Mesenchymal stem cell (in vitro differentiated cells and primary cell): ENCODE measurements at regions not wholly inside any gene's neighbourhood (a gene's known extent, or its start where the extent isn't known, plus 50 kb on each side); places are given as distances from the start of the nearest gene placed in this dataset.

ENCODE experiments used
- DNase-seq: peaks from one replicate; pipeline ENCODE4 v3.0.0-alpha.2; 2013
- H2AFZ ChIP-seq: one replicate; pipeline ENCODE4 v1.6.1; 2013; ENCODE audit warnings: low read depth, mild to moderate bottlenecking, control low read depth, inconsistent platforms, low read length, moderate library complexity
- H2AK5ac ChIP-seq: 2 replicates; pipeline ENCODE4 v1.6.1; 2013; ENCODE audit warnings: low read length, moderate library complexity, mild to moderate bottlenecking, inconsistent platforms; ENCODE audit not compliant: severe bottlenecking
- H2BK120ac ChIP-seq: one replicate; pipeline ENCODE4 v1.6.1; 2013; ENCODE audit warnings: low read depth, mild to moderate bottlenecking, inconsistent platforms, low read length, moderate library complexity
- H2BK12ac ChIP-seq, 2 experiments: one replicate each; pipeline ENCODE4 v1.6.1; 2013; ENCODE audit warnings: inconsistent platforms in 2 of 2, low read length in 2 of 2, mild to moderate bottlenecking in 2 of 2, moderate library complexity in 2 of 2, control low read depth in 1 of 2
- H2BK15ac ChIP-seq: one replicate; pipeline ENCODE4 v1.6.1; 2013; ENCODE audit warnings: mild to moderate bottlenecking, low read depth, inconsistent platforms; ENCODE audit not compliant: poor library complexity, severe bottlenecking
- H2BK5ac ChIP-seq: 2 replicates; pipeline ENCODE4 v1.6.1; 2013; ENCODE audit warnings: low read depth, mild to moderate bottlenecking, low read length, control low read depth, inconsistent platforms; ENCODE audit not compliant: poor library complexity, severe bottlenecking
- H3K14ac ChIP-seq, 2 experiments: one replicate each; pipeline ENCODE4 v1.6.1; 2013; ENCODE audit warnings: inconsistent platforms in 2 of 2, low read length in 2 of 2, control low read depth in 1 of 2, mild to moderate bottlenecking in 1 of 2, moderate library complexity in 1 of 2
- H3K18ac ChIP-seq, 2 experiments: one replicate each; pipeline ENCODE4 v1.6.1; 2013; ENCODE audit warnings: inconsistent platforms in 2 of 2, low read length in 2 of 2, control low read depth in 1 of 2, low read depth in 1 of 2, mild to moderate bottlenecking in 1 of 2
- H3K23ac ChIP-seq, 2 experiments: one replicate each; pipeline ENCODE4 v1.6.1; 2013; ENCODE audit warnings: inconsistent platforms in 2 of 2, low read length in 2 of 2, mild to moderate bottlenecking in 2 of 2, moderate library complexity in 2 of 2, control low read depth in 1 of 2
- H3K27ac ChIP-seq: 2 replicates; pipeline ENCODE4 v1.5.1; 2013; ENCODE audit warnings: mild to moderate bottlenecking, moderate library complexity, low read length, control low read depth, inconsistent platforms; ENCODE audit not compliant: poor library complexity, severe bottlenecking
- H3K27me3 ChIP-seq, 2 experiments: 2 replicates each; pipeline versions ENCODE4 v1.6.1 to v1.7.0; 2013; ENCODE audit warnings: low read length in 2 of 2, mild to moderate bottlenecking in 2 of 2, moderate library complexity in 2 of 2, control low read depth in 1 of 2, inconsistent platforms in 1 of 2; ENCODE audit not compliant: control insufficient read depth in 1 of 2, insufficient read depth in 1 of 2
- H3K36me3 ChIP-seq, 2 experiments: 2 replicates each; pipeline versions ENCODE4 v1.6.1 to v1.7.0; 2013; ENCODE audit warnings: low read length in 2 of 2, control low read depth in 1 of 2, inconsistent platforms in 1 of 2, low read depth in 1 of 2, mild to moderate bottlenecking in 1 of 2; ENCODE audit not compliant: insufficient read depth in 2 of 2, control insufficient read depth in 1 of 2
- H3K4ac ChIP-seq, 2 experiments: one replicate each; pipeline ENCODE4 v1.6.1; 2013; ENCODE audit warnings: inconsistent platforms in 2 of 2, low read length in 2 of 2, mild to moderate bottlenecking in 2 of 2, moderate library complexity in 2 of 2, control low read depth in 1 of 2, low read depth in 1 of 2
- H3K4me1 ChIP-seq: 2 replicates; pipeline ENCODE4 v1.6.1; 2013; ENCODE audit warnings: low read depth, low read length, control low read depth; ENCODE audit not compliant: control insufficient read depth, insufficient read depth
- H3K4me2 ChIP-seq: 2 replicates; pipeline ENCODE4 v1.6.1; 2013; ENCODE audit warnings: low read length, mild to moderate bottlenecking, inconsistent platforms; ENCODE audit not compliant: poor library complexity, severe bottlenecking
- H3K4me3 ChIP-seq, 2 experiments: 2 replicates each; pipeline versions ENCODE4 v1.5.1 to v1.7.0; 2013; ENCODE audit warnings: low read length in 2 of 2, mild to moderate bottlenecking in 2 of 2, control low read depth in 1 of 2, low read depth in 1 of 2; ENCODE audit not compliant: insufficient read depth in 1 of 2
- H3K79me1 ChIP-seq: replicated peaks from 2 replicates; pipeline ENCODE4 v1.6.1; 2013; ENCODE audit warnings: mild to moderate bottlenecking, control low read depth, low read length, inconsistent platforms; ENCODE audit not compliant: poor library complexity, severe bottlenecking
- H3K9ac ChIP-seq: 2 replicates; pipeline ENCODE4 v1.7.0; 2013; ENCODE audit warnings: mild to moderate bottlenecking, low read length, moderate library complexity
- H3K9me3 ChIP-seq: 2 replicates; pipeline ENCODE4 v1.7.0; 2013; ENCODE audit warnings: mild to moderate bottlenecking, low read length; ENCODE audit not compliant: control insufficient read depth
- H4K8ac ChIP-seq: one replicate; pipeline ENCODE4 v1.6.1; 2013; ENCODE audit warnings: inconsistent platforms, mild to moderate bottlenecking, low read length, moderate library complexity
- H4K91ac ChIP-seq: one replicate; pipeline ENCODE4 v1.6.1; 2013; ENCODE audit warnings: mild to moderate bottlenecking, low read length, inconsistent platforms
- WGBS: methylation state at CpG from one replicate; pipeline ENCODE4 v1.1.7; 2013; ENCODE audit warnings: mixed read lengths; 5-methylcytosine and 5-hydroxymethylcytosine counted together

- no peak overlapping the region for H2BK5ac ChIP-seq
- WGBS, result 68% methylated on average over 8 of the region's 8 CpGs
- no peaks in the 10 kb centered on the region for H3K36me3 ChIP-seq
- H2BK12ac ChIP-seq, result no peak overlapping the region
- H2BK15ac ChIP-seq, result no peak overlapping the region
- H3K14ac ChIP-seq, result no peak overlapping the region
- H3K27me3 ChIP-seq, result no peaks in the 10 kb centered on the region
- H4K91ac ChIP-seq, result no peak overlapping the region
- H3K23ac ChIP-seq, result no peak overlapping the region
- H3K4ac ChIP-seq, result no peak overlapping the region
- no peak overlapping the region for H2BK120ac ChIP-seq
- H2AK5ac ChIP-seq, result no peak overlapping the region
- H3K4me1 ChIP-seq, result no peaks in the 10 kb centered on the region
- H3K4me3 ChIP-seq, result no peak overlapping the region
- H3K9me3 ChIP-seq, result peaks cover 10% of the 10 kb centered on the region
- DNase-seq, result no peak
- H3K18ac ChIP-seq, result no peak overlapping the region
- H3K79me1 ChIP-seq, result no peaks in the 10 kb centered on the region
- H3K27ac ChIP-seq, result no peak overlapping the region
- no peak overlapping the region for H2AFZ ChIP-seq
- no peak overlapping the region for H3K9ac ChIP-seq
- no peak overlapping the region for H4K8ac ChIP-seq
- no peak overlapping the region for H3K4me2 ChIP-seq
These were observed 194.7 kb downstream of the BCL11B start for GRCh38 chr14:99077076-99077843.

- H2BK15ac ChIP-seq, result no peak overlapping the region
- no peak overlapping the region for H2BK5ac ChIP-seq
- DNase-seq, result no peak
- H3K23ac ChIP-seq, result no peak overlapping the region
- H3K4me1 ChIP-seq, result no peaks in the 10 kb centered on the region
- no peak overlapping the region for H2BK120ac ChIP-seq
- H3K36me3 ChIP-seq, result no peaks in the 10 kb centered on the region
- H3K79me1 ChIP-seq, result no peaks in the 10 kb centered on the region
- H3K18ac ChIP-seq, result no peak overlapping the region
- H3K4ac ChIP-seq, result no peak overlapping the region
- no peak overlapping the region for H2AFZ ChIP-seq
- 73% methylated on average over 6 of the region's 6 CpGs for WGBS
- H2AK5ac ChIP-seq, result no peak overlapping the region
- H3K9me3 ChIP-seq, result peaks cover 10% of the 10 kb centered on the region
- H2BK12ac ChIP-seq, result no peak overlapping the region
- H4K8ac ChIP-seq, result no peak overlapping the region
- no peak overlapping the region for H4K91ac ChIP-seq
- no peak overlapping the region for H3K14ac ChIP-seq
- H3K27ac ChIP-seq, result no peak overlapping the region
- H3K4me3 ChIP-seq, result no peak overlapping the region
- H3K4me2 ChIP-seq, result no peak overlapping the region
- H3K9ac ChIP-seq, result no peak overlapping the region
- no peaks in the 10 kb centered on the region for H3K27me3 ChIP-seq
These were observed 194.2 kb downstream of the BCL11B start for GRCh38 chr14:99077844-99078236.

GRCh38 chr14:99078426-99078825 is 193.6 kb downstream of the BCL11B start:
- Histone ChIP-seq H3K4ac (no peak overlapping the region), H3K9me3 (peaks cover 13% of the 10 kb centered on the region), H4K8ac (no peak overlapping the region), H3K4me1 (no peaks in the 10 kb centered on the region), H2AFZ (no peak overlapping the region), H3K18ac (no peak overlapping the region), H3K4me2 (no peak overlapping the region), H2BK12ac (no peak overlapping the region), H3K36me3 (no peaks in the 10 kb centered on the region), H2AK5ac (no peak overlapping the region), H2BK15ac (no peak overlapping the region), H3K27me3 (no peaks in the 10 kb centered on the region), H3K14ac (no peak overlapping the region), H3K4me3 (no peak overlapping the region), H2BK120ac (no peak overlapping the region), H3K27ac (no peak overlapping the region), H3K9ac (no peak overlapping the region), H4K91ac (no peak overlapping the region), H3K23ac (no peak overlapping the region), H3K79me1 (no peaks in the 10 kb centered on the region), H2BK5ac (no peak overlapping the region)
- WGBS, result 72% methylated on average over 7 of the region's 7 CpGs
- DNase-seq, result no peak

GRCh38 chr14:99079061-99079727 is 192.8 kb downstream of the BCL11B start:
- Histone ChIP-seq H3K36me3 (no peaks in the 10 kb centered on the region), H3K27me3 (no peaks in the 10 kb centered on the region), H3K4me1 (no peaks in the 10 kb centered on the region), H2BK120ac (no peak overlapping the region), H3K14ac (no peak overlapping the region), H3K23ac (no peak overlapping the region), H2AFZ (no peak overlapping the region), H2BK15ac (no peak overlapping the region), H3K9ac (no peak overlapping the region), H4K91ac (no peak overlapping the region), H2BK12ac (no peak overlapping the region), H4K8ac (no peak overlapping the region), H2BK5ac (no peak overlapping the region), H3K4me2 (no peak overlapping the region), H3K4me3 (no peak overlapping the region), H3K4ac (no peak overlapping the region), H3K79me1 (no peaks in the 10 kb centered on the region), H3K9me3 (peaks cover 21% of the 10 kb centered on the region), H2AK5ac (no peak overlapping the region), H3K18ac (no peak overlapping the region), H3K27ac (no peak overlapping the region)
- no peak for DNase-seq
- 82% methylated on average over 9 of the region's 9 CpGs for WGBS
